ENCODE measurements at regions not wholly inside any gene's neighbourhood (a gene's known extent, or its start where the extent isn't known, plus 50 kb on each side); places are given as distances from the start of the nearest gene placed in this dataset.

- Histone ChIP-seq H3K27me3 (no peaks in the 10 kb centered on the region), H3K9me3 (replicated peaks in 1 of 3) (no peaks in the 10 kb centered on the region), H3K36me3 (replicated peaks in 1 of 2) (no peaks in the 10 kb centered on the region), H3K27ac (no peak overlapping the region), H3K4me3 (no peak overlapping the region), H3K4me1 (replicated peaks in 1 of 2) (no peaks in the 10 kb centered on the region)
- intact Hi-C loops (cut with DNase I), result no loop called here
- 76 to 91% (median 88%) methylated on average over 8 of the region's 8 CpGs for WGBS, 4 donors
- DNase-seq, result no peak
- TF ChIP-seq POLR2A (IDR thresholded peaks at IDR 0.05), result no peak
- no peak for TF ChIP-seq CTCF (IDR thresholded peaks at IDR 0.05)
Observed at GRCh38 chr19:28171983-28172382, 1041.0 kb downstream of the UQCRFS1 start.

- 68 to 79% (median 76%) methylated on average over 3 of the region's 3 CpGs; no CpG with 5 or more reads in 1 of the 4 donors for WGBS, 4 donors
- intact Hi-C loops (cut with DNase I), result no loop called here
- H3K4me3 ChIP-seq, result no peak overlapping the region
- no peaks in the 10 kb centered on the region for H3K27me3 ChIP-seq
- H3K4me1 ChIP-seq (replicated peaks in 1 of 2), result no peaks in the 10 kb centered on the region
- H3K9me3 ChIP-seq (replicated peaks in 1 of 3), result no peaks in the 10 kb centered on the region
- TF ChIP-seq POLR2A (IDR thresholded peaks at IDR 0.05), result no peak
- TF ChIP-seq CTCF (IDR thresholded peaks at IDR 0.05), result no peak
- H3K27ac ChIP-seq, result no peak overlapping the region
- no peaks in the 10 kb centered on the region for H3K36me3 ChIP-seq (replicated peaks in 1 of 2)
- DNase-seq, result no peak
Observed at GRCh38 chr19:28170066-28170465, 1042.9 kb downstream of the UQCRFS1 start.

- H3K27me3 ChIP-seq, result no peaks in the 10 kb centered on the region
- no peaks in the 10 kb centered on the region for H3K36me3 ChIP-seq (replicated peaks in 1 of 2)
- TF ChIP-seq CTCF (IDR thresholded peaks at IDR 0.05) (no peak), POLR2A (IDR thresholded peaks at IDR 0.05) (no peak)
- DNase-seq, result no peak
- no peak overlapping the region for H3K27ac ChIP-seq
- no peaks in the 10 kb centered on the region for H3K9me3 ChIP-seq (replicated peaks in 1 of 3)
- H3K4me1 ChIP-seq (replicated peaks in 1 of 2), result no peaks in the 10 kb centered on the region
- intact Hi-C loops (cut with DNase I), result no loop called here
- 36 to 42% (median 39%) methylated on average over 5 of the region's 5 CpGs for WGBS, 4 donors
- no peak overlapping the region for H3K4me3 ChIP-seq
Observed at GRCh38 chr19:28169168-28169887, 1043.6 kb downstream of the UQCRFS1 start.

- no peaks in the 10 kb centered on the region for H3K9me3 ChIP-seq (replicated peaks in 1 of 3)
- H3K27me3 ChIP-seq, result no peaks in the 10 kb centered on the region
- no peaks in the 10 kb centered on the region for H3K4me1 ChIP-seq (replicated peaks in 1 of 2)
- DNase-seq, result no peak
- no peak overlapping the region for H3K27ac ChIP-seq
- intact Hi-C loops (cut with DNase I), result no loop called here
- 69 to 79% (median 73%) methylated on average over 2 of the region's 2 CpGs for WGBS, 4 donors
- H3K4me3 ChIP-seq, result no peak overlapping the region
- TF ChIP-seq POLR2A (IDR thresholded peaks at IDR 0.05) (no peak), CTCF (IDR thresholded peaks at IDR 0.05) (no peak)
- no peaks in the 10 kb centered on the region for H3K36me3 ChIP-seq (replicated peaks in 1 of 2)
Observed at GRCh38 chr19:28168557-28168956, 1044.4 kb downstream of the UQCRFS1 start.
